PC-3 (cell line): ENCODE measurements at regions not wholly inside any gene's neighbourhood (a gene's known extent, or its start where the extent isn't known, plus 50 kb on each side); places are given as distances from the start of the nearest gene placed in this dataset.

Experiments used
- ATAC-seq: fragments of 200-7000 bp; cut with Tn5 transposase; 2 replicates; pipeline ENCODE4 v1.9.1; 2020; ENCODE audit warnings: mild to moderate bottlenecking, moderate library complexity
- BruUV-seq: library from RNA; stranded (reverse); fragments of 400-500 nt; replicated peaks from 2 replicates; lab custom pipeline; 2021; lab: Mats Ljungman, UMichigan
- CTCF ChIA-PET: fragments of 300-600 bp; sonication (Branson Sonifier 250); formaldehyde crosslinking; loops from one replicate; lab custom pipeline; 2022; ENCODE audit warnings: antibody characterized with exemption; lab: Charles Lee
- POLR2A ChIA-PET: fragments of 300-600 bp; sonication (Branson Sonifier 250); formaldehyde crosslinking; loops from one replicate; lab custom pipeline; 2022; ENCODE audit warnings: antibody characterized with exemption; ENCODE audit not compliant: unreplicated experiment; lab: Charles Lee
- DNase-seq: peaks from one replicate; pipeline ENCODE4 v3.0.0-alpha.2; 2015
- H2AFZ ChIP-seq: fragments of 300-600 bp; sonication (generic); 2 replicates; pipeline ENCODE4 v1.6.0; 2016; ENCODE audit warnings: antibody characterized with exemption, low read length
- H3F3A ChIP-seq: fragments of 300-600 bp; sonication (generic); one replicate; pipeline ENCODE4 v1.6.0; 2017; ENCODE audit warnings: antibody characterized with exemption, low read length, control low read depth, mild to moderate bottlenecking; ENCODE audit not compliant: unreplicated experiment
- H3K27ac ChIP-seq: fragments of 300-600 bp; sonication (generic); 2 replicates; pipeline ENCODE4 v1.5.1; 2016; ENCODE audit warnings: mild to moderate bottlenecking, low read length
- H3K27me3 ChIP-seq: fragments of 300-600 bp; sonication (generic); 2 replicates; pipeline ENCODE4 v1.6.1; 2016; ENCODE audit warnings: low read length, mixed read lengths
- H3K36me3 ChIP-seq: fragments of 300-600 bp; sonication (generic); 2 replicates; pipeline ENCODE4 v1.6.1; 2016; ENCODE audit warnings: low read depth, mixed run types, low read length, mixed read lengths
- H3K4me1 ChIP-seq: fragments of 300-600 bp; sonication (generic); 2 replicates; pipeline ENCODE4 v1.5.1; 2016; ENCODE audit warnings: low read length; ENCODE audit not compliant: insufficient read depth
- H3K4me2 ChIP-seq: fragments of 300-600 bp; sonication (generic); 2 replicates; pipeline ENCODE4 v1.6.0; 2016; ENCODE audit warnings: low read length
- H3K4me3 ChIP-seq: fragments of 300-600 bp; sonication (generic); 2 replicates; pipeline ENCODE4 v1.5.1; 2016; ENCODE audit warnings: mild to moderate bottlenecking, low read length, mixed read lengths
- H3K79me2 ChIP-seq: fragments of 300-600 bp; sonication (generic); 2 replicates; pipeline ENCODE4 v1.6.1; 2017; ENCODE audit warnings: low read length, mixed read lengths
- H3K9ac ChIP-seq: fragments of 300-600 bp; sonication (generic); 2 replicates; pipeline ENCODE4 v1.6.0; 2016; ENCODE audit warnings: mild to moderate bottlenecking, low read length
- H3K9me2 ChIP-seq: fragments of 300-600 bp; sonication (generic); replicated peaks from 2 replicates; pipeline ENCODE4 v1.6.1; 2016; ENCODE audit warnings: mixed run types, low read length, mixed read lengths
- H3K9me3 ChIP-seq: fragments of 300-600 bp; sonication (generic); 2 replicates; pipeline ENCODE4 v1.6.1; 2016; ENCODE audit warnings: low read length, mixed read lengths
- H4K20me1 ChIP-seq: fragments of 300-600 bp; sonication (generic); 2 replicates; pipeline ENCODE4 v1.6.1; 2016; ENCODE audit warnings: low read length, mixed read lengths
- EZH2 ChIP-seq: fragments of 300-600 bp; sonication (generic); IDR thresholded peaks from one replicate; pipeline ENCODE4 v1.6.1; 2017; ENCODE audit warnings: antibody characterized with exemption, mild to moderate bottlenecking, low read length; ENCODE audit not compliant: unreplicated experiment
- EZH2phosphoT487 ChIP-seq: fragments of 300-600 bp; sonication (generic); IDR thresholded peaks from 2 replicates; pipeline ENCODE4 v1.6.1; 2018; ENCODE audit warnings: mild to moderate bottlenecking, antibody characterized with exemption, low read length, borderline replicate concordance
- intact Hi-C: fragments of 100-400 bp; cut with micrococcal nuclease; formaldehyde crosslinking; loops from 2 replicates; pipeline ENCODE4 v1.9.0; 2023
- TF ChIP-seq, protein P1 (sequence below): fragments of 300-600 bp; sonication (generic); conservative IDR thresholded peaks from 2 replicates; pipeline ENCODE4 v1.5.1; 2017; ENCODE audit warnings: antibody characterized with exemption, low read depth, mild to moderate bottlenecking, low read length

GRCh38 chr2:22990246-22990645 lies 394.7 kb upstream of the KLHL29 start:
- Histone ChIP-seq H3K9ac (no peak overlapping the region), H2AFZ (no peak overlapping the region), H4K20me1 (no peaks in the 10 kb centered on the region), H3K9me2 (no peaks in the 10 kb centered on the region), H3K4me3 (no peak overlapping the region), H3K27me3 (no peaks in the 10 kb centered on the region), H3F3A (no peaks in the 10 kb centered on the region), H3K9me3 (no peaks in the 10 kb centered on the region), H3K79me2 (no peaks in the 10 kb centered on the region), H3K4me1 (no peaks in the 10 kb centered on the region), H3K36me3 (no peaks in the 10 kb centered on the region), H3K27ac (no peak overlapping the region), H3K4me2 (no peak overlapping the region)
- DNase-seq: no peak
- no peak for TF ChIP-seq EZH2
- no peak for TF ChIP-seq EZH2phosphoT487
- TF ChIP-seq, protein P1, sequence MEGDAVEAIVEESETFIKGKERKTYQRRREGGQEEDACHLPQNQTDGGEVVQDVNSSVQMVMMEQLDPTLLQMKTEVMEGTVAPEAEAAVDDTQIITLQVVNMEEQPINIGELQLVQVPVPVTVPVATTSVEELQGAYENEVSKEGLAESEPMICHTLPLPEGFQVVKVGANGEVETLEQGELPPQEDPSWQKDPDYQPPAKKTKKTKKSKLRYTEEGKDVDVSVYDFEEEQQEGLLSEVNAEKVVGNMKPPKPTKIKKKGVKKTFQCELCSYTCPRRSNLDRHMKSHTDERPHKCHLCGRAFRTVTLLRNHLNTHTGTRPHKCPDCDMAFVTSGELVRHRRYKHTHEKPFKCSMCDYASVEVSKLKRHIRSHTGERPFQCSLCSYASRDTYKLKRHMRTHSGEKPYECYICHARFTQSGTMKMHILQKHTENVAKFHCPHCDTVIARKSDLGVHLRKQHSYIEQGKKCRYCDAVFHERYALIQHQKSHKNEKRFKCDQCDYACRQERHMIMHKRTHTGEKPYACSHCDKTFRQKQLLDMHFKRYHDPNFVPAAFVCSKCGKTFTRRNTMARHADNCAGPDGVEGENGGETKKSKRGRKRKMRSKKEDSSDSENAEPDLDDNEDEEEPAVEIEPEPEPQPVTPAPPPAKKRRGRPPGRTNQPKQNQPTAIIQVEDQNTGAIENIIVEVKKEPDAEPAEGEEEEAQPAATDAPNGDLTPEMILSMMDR: no peak
- ATAC-seq: no peak
- no TSS peak for BruUV-seq
- POLR2A ChIA-PET: no interaction called here
- CTCF ChIA-PET: no interaction called here
- intact Hi-C loops: no loop called here

DNA sequence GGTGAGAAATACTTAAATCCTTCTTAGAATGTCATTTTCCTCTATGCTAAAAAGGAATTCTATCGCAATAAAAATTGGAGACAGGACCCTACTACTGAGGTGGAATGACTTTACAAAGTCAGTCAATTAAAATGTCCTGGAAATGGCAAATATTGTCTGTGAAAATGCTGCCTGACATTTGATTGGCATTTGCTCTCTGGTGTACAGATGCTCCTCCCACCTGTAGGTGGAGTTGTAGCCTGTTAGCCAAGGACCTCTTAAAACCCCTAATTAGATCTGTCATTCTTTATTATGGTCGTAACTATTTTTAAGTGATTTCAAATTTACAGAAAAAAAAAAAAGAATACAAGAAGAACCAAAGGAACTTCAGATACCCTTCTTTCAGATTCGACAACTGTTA lies 393.1 kb upstream of the KLHL29 start:
- H3K36me3 ChIP-seq: no peaks in the 10 kb centered on the region
- ATAC-seq (no peak), DNase-seq (peak; percentile 3)
- POLR2A ChIA-PET: no interaction called here
- CTCF ChIA-PET: no interaction called here
- no peak overlapping the region for H3K4me2 ChIP-seq
- TF ChIP-seq, protein P1: no peak
- no peak for TF ChIP-seq EZH2phosphoT487
- TF ChIP-seq EZH2: no peak
- H3K9me3 ChIP-seq: no peaks in the 10 kb centered on the region
- H3F3A ChIP-seq: no peaks in the 10 kb centered on the region
- H3K9ac ChIP-seq: no peak overlapping the region
- H3K4me1 ChIP-seq: no peaks in the 10 kb centered on the region
- BruUV-seq: no TSS peak
- no peaks in the 10 kb centered on the region for H3K27me3 ChIP-seq
- H2AFZ ChIP-seq: no peak overlapping the region
- no peaks in the 10 kb centered on the region for H3K79me2 ChIP-seq
- intact Hi-C loops: no loop called here
- H3K27ac ChIP-seq: no peak overlapping the region
- no peak overlapping the region for H3K4me3 ChIP-seq
- no peaks in the 10 kb centered on the region for H3K9me2 ChIP-seq
- H4K20me1 ChIP-seq: no peaks in the 10 kb centered on the region

DNA sequence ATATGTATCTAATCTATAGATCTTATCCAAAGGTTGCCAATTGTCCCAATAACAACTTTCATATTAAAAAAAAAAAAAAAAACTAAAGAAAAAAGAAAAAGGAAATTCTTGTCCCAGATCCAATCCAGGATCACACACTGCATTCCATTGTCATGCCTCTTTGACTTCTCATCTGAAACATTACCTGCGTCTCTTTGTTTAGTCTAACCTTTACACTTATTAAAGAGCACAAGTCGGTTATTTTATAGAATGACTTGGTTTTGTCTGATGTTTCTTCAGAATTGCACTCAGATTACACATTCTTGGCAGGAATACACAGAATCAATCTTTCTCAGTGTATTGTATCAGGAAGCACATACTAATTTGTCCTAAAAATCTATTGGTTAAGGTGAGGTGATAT lies 392.5 kb upstream of the KLHL29 start:
- intact Hi-C loops: no loop called here

More for the DNA sequence above, 392.5 kb upstream of the KLHL29 start:
- H3K36me3 ChIP-seq: no peaks in the 10 kb centered on the region
- no peaks in the 10 kb centered on the region for H3K27me3 ChIP-seq
- no peaks in the 10 kb centered on the region for H3K4me1 ChIP-seq
- no peak overlapping the region for H3K4me3 ChIP-seq
- ATAC-seq (no peak), DNase-seq (peak; percentile 37)
- H3K9me2 ChIP-seq: no peaks in the 10 kb centered on the region
- no peaks in the 10 kb centered on the region for H3K79me2 ChIP-seq
- TF ChIP-seq EZH2phosphoT487 (no peak), EZH2 (no peak)
- TF ChIP-seq, protein P1: no peak
- CTCF ChIA-PET: no interaction called here
- H3K9me3 ChIP-seq: no peaks in the 10 kb centered on the region
- no peaks in the 10 kb centered on the region for H4K20me1 ChIP-seq
- H3K27ac ChIP-seq: no peak overlapping the region
- POLR2A ChIA-PET: no interaction called here
- no peaks in the 10 kb centered on the region for H3F3A ChIP-seq
- H3K4me2 ChIP-seq: no peak overlapping the region
- no peak overlapping the region for H2AFZ ChIP-seq
- BruUV-seq: no TSS peak
- H3K9ac ChIP-seq: no peak overlapping the region
